ENCODE measurements at regions not wholly inside any gene's neighbourhood (a gene's known extent, or its start where the extent isn't known, plus 50 kb on each side); places are given as distances from the start of the nearest gene placed in this dataset.

DNA sequence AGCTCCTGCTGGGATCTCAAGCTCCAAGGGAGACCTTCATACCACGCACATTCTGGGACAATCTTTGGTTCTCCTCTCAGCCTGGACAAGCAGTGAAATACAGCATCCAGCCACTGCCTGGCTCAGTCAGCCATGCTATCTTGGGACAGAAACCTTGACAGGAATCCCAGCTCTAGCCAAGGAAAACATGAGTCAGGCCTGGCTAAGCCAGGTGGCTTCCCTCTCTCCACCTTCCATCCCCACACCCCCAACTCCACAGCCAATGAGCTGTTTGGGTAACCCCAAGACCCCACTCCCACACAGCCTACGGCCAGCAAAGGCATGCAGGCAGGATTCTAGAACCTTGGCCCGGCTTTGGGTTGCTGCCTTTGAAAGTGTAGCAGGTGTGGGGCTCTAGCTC is 64.9 kb downstream of the MCFD2 start:
- peaks cover 8% of the 10 kb centered on the region for H3K27me3 Mint-ChIP-seq (ENCODE audit: low read depth)
- H3K36me3 Mint-ChIP-seq (ENCODE audit: low read depth): no peaks in the 10 kb centered on the region
- H3K27ac Mint-ChIP-seq: no peak overlapping the region
- H3K4me1 Mint-ChIP-seq (ENCODE audit: low read depth): no peaks in the 10 kb centered on the region
- no peak for ATAC-seq
- H3K9me3 Mint-ChIP-seq (ENCODE audit: insufficient read depth): no peaks in the 10 kb centered on the region
- ChIA-PET CTCF (no interaction called here), POLR2A (no interaction called here)
- DNase-seq: no peak
- no peak overlapping the region for H3K4me3 Mint-ChIP-seq

DNA sequence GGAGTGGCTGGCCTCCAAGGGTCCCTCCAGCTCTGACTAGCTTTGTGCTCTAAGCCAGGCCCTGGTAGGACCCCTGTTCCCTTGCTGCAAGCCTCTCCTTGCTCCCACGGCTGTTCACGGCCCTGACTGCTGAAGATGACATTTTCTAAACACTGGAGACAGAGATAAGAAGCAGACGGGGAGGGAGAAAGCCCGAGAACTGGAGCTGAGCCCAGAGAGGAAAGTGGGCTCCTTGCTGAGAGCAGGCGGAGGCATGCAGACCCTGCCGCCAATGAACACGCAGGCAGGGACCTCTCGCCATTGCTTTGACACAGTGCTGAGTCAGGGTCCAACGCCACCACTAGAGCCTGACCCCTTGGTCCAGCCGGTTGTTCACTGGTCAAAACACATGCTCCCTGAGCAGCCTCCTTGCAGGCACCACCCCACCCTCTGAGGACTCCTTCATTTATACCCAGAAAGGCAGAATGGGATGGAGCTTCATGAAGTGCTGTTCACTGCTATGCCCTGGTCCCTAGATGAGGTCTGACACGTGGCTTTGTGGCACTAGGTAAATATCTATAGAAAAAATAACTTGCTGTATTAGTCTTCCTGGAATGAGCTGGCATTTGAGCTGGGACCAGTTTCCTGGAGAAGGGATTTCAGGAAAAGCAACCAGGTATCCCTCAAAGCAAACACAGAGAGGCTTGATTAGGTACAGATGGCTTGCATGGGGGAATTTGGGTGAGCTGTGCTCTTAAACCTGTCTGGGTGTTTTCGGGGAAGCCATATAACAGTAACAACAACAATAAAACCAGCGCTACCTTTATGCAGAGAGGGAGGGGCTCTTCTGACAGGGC is 65.7 kb downstream of the MCFD2 start:
- no peak overlapping the region for H3K4me3 Mint-ChIP-seq
- H3K4me1 Mint-ChIP-seq (ENCODE audit: low read depth): no peaks in the 10 kb centered on the region
- CTCF ChIA-PET: no interaction called here
- H3K36me3 Mint-ChIP-seq (ENCODE audit: low read depth): no peaks in the 10 kb centered on the region
- H3K27ac Mint-ChIP-seq: no peak overlapping the region
- no peak for DNase-seq
- ATAC-seq: no peak
- H3K27me3 Mint-ChIP-seq (ENCODE audit: low read depth): peaks cover 6% of the 10 kb centered on the region
- POLR2A ChIA-PET: no interaction called here
- H3K9me3 Mint-ChIP-seq (ENCODE audit: insufficient read depth): no peaks in the 10 kb centered on the region

- CTCF ChIA-PET: no interaction called here
- H3K4me1 Mint-ChIP-seq (ENCODE audit: low read depth): no peaks in the 10 kb centered on the region
- H3K27me3 Mint-ChIP-seq (ENCODE audit: low read depth): peaks cover 10% of the 10 kb centered on the region
- no peaks in the 10 kb centered on the region for H3K9me3 Mint-ChIP-seq (ENCODE audit: insufficient read depth)
- POLR2A ChIA-PET: no interaction called here
- no peak for ATAC-seq
- no peaks in the 10 kb centered on the region for H3K36me3 Mint-ChIP-seq (ENCODE audit: low read depth)
- no peak for DNase-seq
- H3K4me3 Mint-ChIP-seq: no peak overlapping the region
- no peak overlapping the region for H3K27ac Mint-ChIP-seq
Observed at GRCh38 chr2:46849046-46849715, 66.4 kb downstream of the MCFD2 start.

DNA sequence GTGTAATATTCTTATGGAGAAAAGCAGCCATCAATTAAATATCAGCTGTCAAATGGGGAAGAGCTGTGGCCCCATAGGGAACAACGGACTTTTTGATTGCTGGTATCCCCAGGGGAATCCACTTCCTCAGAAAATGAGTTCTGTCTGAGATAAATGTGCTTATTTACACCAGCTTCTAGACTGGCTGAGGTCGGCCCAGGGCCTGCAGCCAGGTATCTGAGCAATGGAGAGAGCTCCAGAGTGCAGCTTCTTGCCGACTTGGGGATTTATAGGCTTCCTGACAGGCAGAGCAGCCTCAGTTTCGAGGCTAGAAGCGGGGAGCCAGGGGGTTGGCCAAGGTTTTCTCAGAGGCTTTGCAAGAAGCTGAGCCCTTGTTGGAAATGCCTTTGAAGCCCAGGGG is 67.2 kb downstream of the MCFD2 start:
- Mint-ChIP-seq H3K9me3 (ENCODE audit: insufficient read depth) (no peaks in the 10 kb centered on the region), H3K27me3 (ENCODE audit: low read depth) (peaks cover 13% of the 10 kb centered on the region), H3K36me3 (ENCODE audit: low read depth) (no peaks in the 10 kb centered on the region), H3K4me1 (ENCODE audit: low read depth) (no peaks in the 10 kb centered on the region), H3K4me3 (no peak overlapping the region), H3K27ac (no peak overlapping the region)
- no peak for DNase-seq
- no peak for ATAC-seq
- CTCF ChIA-PET: no interaction called here
- POLR2A ChIA-PET: no interaction called here

DNA sequence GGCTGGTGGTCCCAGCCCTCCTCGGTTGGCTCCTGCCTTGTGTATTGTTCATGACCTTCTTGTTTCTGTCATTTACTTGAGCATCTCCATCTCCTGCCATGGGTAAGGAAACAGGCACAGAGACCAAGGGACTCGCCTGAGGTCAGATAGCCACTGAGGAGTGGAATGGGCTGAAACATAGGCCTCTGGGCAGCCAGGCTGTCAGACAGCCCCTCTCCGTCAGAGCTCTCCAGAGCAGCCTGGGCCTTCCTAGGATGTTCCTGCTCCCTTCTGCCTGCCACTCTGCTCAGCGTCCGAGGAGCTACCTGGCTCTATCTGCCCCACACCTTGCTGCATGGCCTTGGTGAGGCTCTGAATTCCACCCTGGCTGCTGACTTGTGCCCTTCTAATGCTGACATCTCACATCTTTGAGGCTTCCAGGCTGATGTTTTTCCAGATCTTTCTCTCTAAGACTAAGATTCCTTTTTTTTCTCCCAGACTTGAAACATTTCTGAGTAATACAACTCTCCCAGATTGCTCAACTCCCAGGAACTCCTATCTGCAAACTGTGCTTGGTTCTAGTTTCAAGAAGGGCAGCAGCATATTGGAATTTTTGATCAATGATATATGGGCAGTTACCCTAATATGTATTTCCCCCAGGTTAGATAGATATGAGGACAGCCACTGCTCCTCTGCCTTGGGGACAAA is 67.7 kb downstream of the MCFD2 start:
- Mint-ChIP-seq H3K4me1 (ENCODE audit: low read depth) (no peaks in the 10 kb centered on the region), H3K36me3 (ENCODE audit: low read depth) (no peaks in the 10 kb centered on the region), H3K27ac (no peak overlapping the region), H3K4me3 (no peak overlapping the region), H3K27me3 (ENCODE audit: low read depth) (peaks cover 11% of the 10 kb centered on the region), H3K9me3 (ENCODE audit: insufficient read depth) (no peaks in the 10 kb centered on the region)
- ChIA-PET POLR2A (no interaction called here), CTCF (no interaction called here)
- DNase-seq (no peak), ATAC-seq (no peak)

DNA sequence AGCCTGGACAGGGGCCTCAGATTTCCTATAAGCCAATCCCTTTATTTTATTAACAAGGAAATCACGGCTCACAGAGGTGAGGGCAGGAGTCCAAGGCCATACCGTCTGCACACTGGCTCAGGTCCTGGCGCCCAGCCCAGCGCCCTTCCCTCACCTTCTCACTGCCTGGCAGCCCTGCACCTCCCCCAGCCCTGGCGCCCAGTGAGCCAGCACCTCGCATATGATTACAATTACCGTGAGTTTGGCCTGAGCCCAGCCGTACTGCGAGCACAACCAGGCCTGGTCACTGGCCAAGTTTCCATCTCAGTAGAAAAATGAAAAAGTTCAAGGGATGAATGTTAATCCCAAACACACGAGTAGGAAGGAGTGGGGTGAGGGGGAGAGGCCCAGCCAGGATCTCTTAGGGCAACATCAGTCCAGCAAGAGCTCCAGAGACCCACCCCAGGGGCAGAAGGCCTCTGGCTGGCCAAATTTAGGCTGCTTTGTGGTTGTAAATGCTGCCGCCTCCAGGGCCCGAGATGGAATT is 68.4 kb downstream of the MCFD2 start:
- CTCF ChIA-PET: no interaction called here
- no peaks in the 10 kb centered on the region for H3K36me3 Mint-ChIP-seq (ENCODE audit: low read depth)

GRCh38 chr2:46846536-46846935 is 69.1 kb downstream of the MCFD2 start:
- no peaks in the 10 kb centered on the region for H3K9me3 Mint-ChIP-seq (ENCODE audit: insufficient read depth)

More for the DNA sequence above, 68.4 kb downstream of the MCFD2 start:
- Mint-ChIP-seq H3K27me3 (ENCODE audit: low read depth) (peaks cover 11% of the 10 kb centered on the region), H3K4me1 (ENCODE audit: low read depth) (no peaks in the 10 kb centered on the region), H3K9me3 (ENCODE audit: insufficient read depth) (no peaks in the 10 kb centered on the region), H3K27ac (no peak overlapping the region), H3K4me3 (no peak overlapping the region)
- ATAC-seq (no peak), DNase-seq (no peak)
- POLR2A ChIA-PET: no interaction called here

DNA sequence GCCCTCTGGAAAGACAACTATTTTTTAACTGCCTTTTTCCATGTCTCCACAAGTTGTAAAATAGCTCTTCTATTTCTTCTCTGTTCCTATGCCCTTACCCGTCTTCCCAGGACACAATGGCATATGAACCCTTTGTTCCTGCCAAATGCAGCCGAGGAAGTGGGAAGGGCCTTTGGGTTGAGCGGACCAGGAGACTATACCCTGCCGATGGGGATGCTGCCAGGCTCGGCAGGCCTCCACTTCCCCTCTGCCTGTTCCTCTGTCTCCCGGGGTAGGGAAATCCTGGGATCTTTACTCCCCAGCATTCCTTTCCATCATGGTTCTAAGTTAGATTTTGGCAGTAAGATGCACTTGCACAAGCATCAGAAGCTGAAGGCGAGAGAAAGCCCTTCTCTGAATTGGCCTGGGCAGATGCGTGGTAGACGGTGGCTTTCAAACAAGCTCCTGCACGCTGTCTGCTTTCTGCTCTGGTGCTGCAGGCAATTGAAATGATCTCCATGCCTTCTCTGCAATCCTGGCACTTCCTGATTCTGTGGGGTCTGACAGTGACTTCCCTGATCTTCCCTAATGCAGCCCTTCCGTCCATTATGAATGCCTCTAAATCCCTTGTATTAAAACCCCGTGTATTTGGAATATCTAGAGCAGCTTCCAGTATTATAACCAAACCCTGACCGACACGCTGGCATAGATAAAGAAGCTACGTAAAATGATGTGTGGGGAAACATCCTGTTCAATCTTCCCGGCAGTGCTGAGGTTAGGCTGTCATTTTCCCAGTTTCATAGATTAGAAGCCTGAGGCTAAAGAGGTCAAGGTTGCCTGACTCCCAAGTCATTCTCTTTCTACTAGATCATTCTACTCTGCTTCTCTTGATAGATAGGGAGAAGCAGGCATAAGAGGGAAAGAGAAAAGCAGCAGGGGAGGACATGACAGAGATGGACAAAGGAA is 69.8 kb downstream of the MCFD2 start:
- no peak for ATAC-seq
- DNase-seq: no peak
- Mint-ChIP-seq H3K4me1 (ENCODE audit: low read depth) (peaks cover 3% of the 10 kb centered on the region), H3K4me3 (no peak overlapping the region), H3K27ac (no peak overlapping the region), H3K27me3 (ENCODE audit: low read depth) (peaks cover 13% of the 10 kb centered on the region), H3K9me3 (ENCODE audit: insufficient read depth) (no peaks in the 10 kb centered on the region), H3K36me3 (ENCODE audit: low read depth) (no peaks in the 10 kb centered on the region)
- ChIA-PET CTCF (no interaction called here), POLR2A (no interaction called here)

More at GRCh38 chr2:46846536-46846935, 69.1 kb downstream of the MCFD2 start:
- DNase-seq (no peak), ATAC-seq (no peak)
- ChIA-PET POLR2A (no interaction called here), CTCF (no interaction called here)
- Mint-ChIP-seq H3K27me3 (ENCODE audit: low read depth) (peaks cover 13% of the 10 kb centered on the region), H3K36me3 (ENCODE audit: low read depth) (no peaks in the 10 kb centered on the region), H3K4me3 (no peak overlapping the region), H3K27ac (no peak overlapping the region), H3K4me1 (ENCODE audit: low read depth) (peaks cover 2% of the 10 kb centered on the region)

- DNase-seq (no peak), ATAC-seq (no peak)
- Mint-ChIP-seq H3K27ac (no peak overlapping the region), H3K27me3 (ENCODE audit: low read depth) (peaks cover 13% of the 10 kb centered on the region), H3K36me3 (ENCODE audit: low read depth) (no peaks in the 10 kb centered on the region), H3K4me1 (ENCODE audit: low read depth) (peaks cover 3% of the 10 kb centered on the region), H3K9me3 (ENCODE audit: insufficient read depth) (no peaks in the 10 kb centered on the region), H3K4me3 (no peak overlapping the region)
- POLR2A ChIA-PET: no interaction called here
- CTCF ChIA-PET: no interaction called here
Observed at GRCh38 chr2:46844443-46844842, 71.2 kb downstream of the MCFD2 start.

GRCh38 chr2:46844034-46844433 is 71.6 kb downstream of the MCFD2 start:
- ChIA-PET CTCF (no interaction called here), POLR2A (no interaction called here)
- Mint-ChIP-seq H3K36me3 (ENCODE audit: low read depth) (no peaks in the 10 kb centered on the region), H3K27me3 (ENCODE audit: low read depth) (peaks cover 10% of the 10 kb centered on the region), H3K9me3 (ENCODE audit: insufficient read depth) (no peaks in the 10 kb centered on the region), H3K4me1 (ENCODE audit: low read depth) (peaks cover 3% of the 10 kb centered on the region), H3K27ac (no peak overlapping the region), H3K4me3 (no peak overlapping the region)
- no peak for DNase-seq
- no peak for ATAC-seq

DNA sequence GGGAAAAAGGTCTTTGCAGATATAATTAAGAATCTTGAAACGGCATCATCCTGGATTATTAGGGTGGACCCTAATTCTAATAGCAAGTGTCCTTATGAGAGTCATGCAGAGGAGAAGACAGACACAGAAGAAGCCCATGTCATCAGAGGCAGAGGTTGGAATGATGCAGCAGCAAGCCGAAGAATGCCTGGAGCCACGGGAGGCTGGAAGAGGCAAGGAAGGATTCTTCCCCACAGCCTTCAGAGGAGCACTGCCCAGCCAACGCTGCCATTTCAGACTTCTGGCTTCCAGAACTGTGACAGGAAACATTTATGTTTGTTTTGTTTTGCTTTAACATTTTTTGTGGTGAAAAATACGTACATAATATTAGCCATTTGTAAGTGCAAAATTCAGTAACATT is 72.3 kb downstream of the MCFD2 start:
- POLR2A ChIA-PET: no interaction called here
- Mint-ChIP-seq H3K4me1 (ENCODE audit: low read depth) (peaks cover 3% of the 10 kb centered on the region), H3K27me3 (ENCODE audit: low read depth) (peaks cover 9% of the 10 kb centered on the region), H3K9me3 (ENCODE audit: insufficient read depth) (no peaks in the 10 kb centered on the region), H3K4me3 (no peak overlapping the region), H3K36me3 (ENCODE audit: low read depth) (no peaks in the 10 kb centered on the region), H3K27ac (no peak overlapping the region)
- DNase-seq: no peak
- ATAC-seq: no peak
- CTCF ChIA-PET: no interaction called here

All from activated CD8-positive, alpha-beta T cell treated with anti-CD3 and anti-CD28 coated beads, Interleukin-2, amount 10 ng/mL, durations not matched to agents 7 days and 5 days (primary cell).